ENCODE measurements at regions not wholly inside any gene's neighbourhood (a gene's known extent, or its start where the extent isn't known, plus 50 kb on each side); places are given as distances from the start of the nearest gene placed in this dataset.
"Not testable (repeated sequence)": the region's sequence is repeated elsewhere in the genome, so short reads cannot be mapped to it uniquely, and the experiment has no call there.

DNA sequence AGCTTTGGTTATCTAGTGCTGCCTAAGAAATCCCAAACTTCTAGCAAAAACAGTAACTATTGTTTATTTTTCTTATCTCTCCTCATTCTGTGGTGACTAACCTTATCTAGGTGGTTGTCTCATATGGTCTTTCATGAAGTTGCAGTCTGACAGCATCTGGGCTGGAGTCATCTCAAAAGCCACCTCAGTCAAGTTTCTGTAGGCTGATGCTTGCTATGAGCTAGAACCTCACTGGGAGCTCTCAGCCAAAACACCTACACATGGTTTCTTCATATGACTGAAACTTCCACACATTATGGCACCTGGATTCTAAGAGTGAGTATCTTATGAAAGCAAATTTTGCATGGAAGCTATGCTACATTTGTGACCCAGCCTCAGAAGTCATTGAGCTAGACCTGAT is 596.4 kb upstream of the VRK2 start:
- no peak for DNase-seq

DNA sequence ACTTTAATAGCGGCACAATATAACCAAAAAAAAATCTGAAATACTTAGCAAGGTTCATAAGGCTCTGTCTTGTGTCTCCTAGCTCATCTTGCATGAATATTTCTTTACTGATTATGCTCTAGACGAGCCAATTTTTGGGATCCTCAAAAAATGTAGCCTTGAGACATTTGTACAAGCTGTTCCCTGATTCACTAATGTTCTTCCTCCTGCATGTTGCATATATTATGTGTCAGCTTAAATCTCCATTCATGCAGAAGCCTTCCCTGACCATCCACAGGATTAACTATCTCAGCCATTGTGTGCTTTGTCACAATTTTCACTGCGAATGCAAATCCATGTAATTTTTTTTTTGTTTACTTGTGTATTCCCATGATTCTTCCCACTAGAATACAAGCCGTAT is 594.0 kb upstream of the VRK2 start:
- DNase-seq = no peak

DNA sequence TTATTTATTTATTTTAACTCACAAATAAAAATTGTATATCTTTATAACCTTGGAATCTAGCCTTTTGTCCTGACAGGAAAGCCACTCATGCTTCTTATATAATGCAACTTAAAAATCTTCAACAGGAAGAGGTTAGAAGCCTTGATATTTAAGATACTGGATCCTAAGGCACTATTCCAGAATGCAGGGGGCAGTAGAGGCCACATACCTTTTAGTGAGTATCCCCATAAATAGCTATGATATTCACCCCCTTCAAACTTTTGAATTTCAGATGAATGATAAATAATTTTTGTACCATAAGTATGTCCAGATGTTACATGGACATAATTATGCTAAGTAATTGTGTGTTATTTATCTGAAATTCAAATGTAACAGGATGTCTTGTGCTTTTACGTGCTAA is 592.7 kb upstream of the VRK2 start:
- no peak for DNase-seq

DNA sequence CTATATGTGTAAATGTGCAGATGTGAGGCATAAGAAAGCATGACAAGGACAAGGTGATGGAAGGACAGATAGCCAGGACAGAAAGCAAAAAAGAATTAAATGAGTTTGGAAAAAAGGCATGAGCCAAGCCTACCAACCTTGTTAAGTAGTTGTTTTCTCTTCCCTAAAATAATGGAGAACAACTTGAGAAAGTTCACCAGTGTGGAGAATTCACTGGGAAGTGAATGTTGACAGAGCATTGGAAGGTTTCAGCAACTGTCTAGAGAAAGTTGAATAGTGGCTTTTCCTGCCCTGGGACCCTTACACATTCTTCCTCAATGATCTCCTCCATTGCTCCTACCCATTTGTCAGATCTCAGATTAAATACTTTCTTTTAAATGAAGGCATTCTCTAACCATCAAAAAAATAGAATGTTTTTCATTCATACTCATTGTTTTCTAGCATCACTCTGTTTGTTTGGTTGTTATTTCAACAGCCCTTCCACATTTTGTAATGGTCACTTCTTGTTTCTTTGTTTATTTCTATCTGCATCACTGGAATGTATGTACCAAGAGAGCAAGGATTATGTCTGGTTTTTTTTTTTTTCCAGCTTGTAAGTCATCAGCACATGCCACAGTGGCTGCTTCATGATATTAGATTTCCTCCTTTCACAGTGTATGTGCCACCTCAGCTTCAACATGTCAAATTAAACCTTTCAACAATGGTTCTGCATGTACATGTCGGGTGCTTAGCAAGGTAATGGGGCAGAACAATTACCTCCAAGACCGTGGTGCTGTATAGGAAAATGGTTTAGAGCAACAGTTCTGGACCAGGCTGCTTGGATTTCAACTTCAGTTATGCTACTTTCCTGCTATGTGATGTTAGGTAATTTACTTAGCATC is 586.0 kb upstream of the VRK2 start:
- no peak for DNase-seq

DNA sequence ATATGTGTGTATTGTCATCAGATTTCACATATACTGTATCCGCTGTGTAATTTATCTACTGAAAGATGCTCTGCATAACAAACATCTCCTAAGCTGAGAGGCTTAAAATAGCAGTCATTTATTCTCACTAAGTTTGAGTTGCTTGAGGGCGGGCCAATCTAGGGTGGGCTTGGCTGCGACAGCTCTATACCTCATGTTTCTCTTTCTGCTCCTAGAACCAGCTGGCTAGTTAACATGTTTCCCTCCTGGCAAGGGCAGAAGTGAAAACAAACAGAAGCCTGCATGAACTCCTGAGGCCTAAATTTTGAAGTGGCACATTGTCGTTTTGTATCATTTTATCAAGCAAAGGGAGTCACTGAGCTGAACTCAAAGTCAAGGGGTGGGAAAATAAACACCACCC is 585.0 kb upstream of the VRK2 start:
- DNase-seq = no peak

DNA sequence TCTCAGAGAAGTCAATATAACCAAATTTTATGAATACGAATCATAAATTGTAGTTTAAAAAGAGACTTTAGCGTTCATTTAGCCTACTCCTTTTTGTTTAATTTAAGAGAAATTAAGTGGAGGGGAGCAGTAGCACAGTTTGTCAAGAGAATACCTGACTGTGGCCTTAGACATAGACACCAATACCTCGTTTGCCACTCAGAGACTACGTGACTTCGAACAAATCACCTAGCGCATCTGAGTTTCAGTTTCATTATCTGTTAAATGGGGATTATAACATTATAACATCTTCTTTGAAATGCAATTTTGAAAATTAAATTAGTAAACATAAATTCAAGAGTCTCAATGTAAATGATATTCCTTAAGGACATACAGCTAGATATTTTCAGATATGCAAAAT is 581.5 kb upstream of the VRK2 start:
- no peak for DNase-seq

DNA sequence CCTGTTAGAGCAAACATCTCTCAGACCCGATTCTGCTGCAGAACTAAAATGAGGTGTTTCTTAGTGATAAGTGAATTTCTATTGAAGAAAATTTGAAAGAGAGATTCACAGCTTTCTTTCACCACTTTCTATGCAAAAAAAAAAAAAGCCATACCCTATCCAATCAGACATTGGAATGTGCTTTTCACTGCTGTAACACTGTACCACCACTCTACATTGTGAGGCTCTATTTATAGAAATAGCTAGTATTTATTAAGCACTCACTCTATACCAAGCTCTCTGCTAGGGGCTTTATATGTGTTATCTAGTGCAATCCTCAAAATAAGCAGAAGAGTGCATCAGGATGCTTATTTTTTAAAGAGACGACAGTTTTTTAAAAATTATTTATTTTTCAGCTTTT is 580.6 kb upstream of the VRK2 start:
- DNase-seq = no peak

DNA sequence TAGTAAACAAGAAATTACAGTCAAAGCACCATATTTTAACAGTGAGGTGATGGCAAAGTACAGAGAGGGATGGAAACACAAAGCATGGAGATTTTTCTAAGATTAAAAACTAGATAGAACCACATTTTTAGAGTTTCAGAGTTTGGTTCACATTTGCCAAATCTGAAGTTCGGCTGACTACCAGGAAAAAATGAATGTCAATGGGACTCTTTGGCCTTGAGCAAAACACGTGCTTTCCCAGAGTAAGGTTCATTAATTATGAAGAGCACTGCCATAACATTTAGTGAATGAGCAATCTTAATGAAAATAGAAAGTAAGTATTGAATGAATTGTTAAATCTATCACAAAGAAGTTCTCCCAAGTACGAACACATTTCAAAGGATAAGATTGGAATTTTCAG is 571.2 kb upstream of the VRK2 start:
- no peak for DNase-seq

DNA sequence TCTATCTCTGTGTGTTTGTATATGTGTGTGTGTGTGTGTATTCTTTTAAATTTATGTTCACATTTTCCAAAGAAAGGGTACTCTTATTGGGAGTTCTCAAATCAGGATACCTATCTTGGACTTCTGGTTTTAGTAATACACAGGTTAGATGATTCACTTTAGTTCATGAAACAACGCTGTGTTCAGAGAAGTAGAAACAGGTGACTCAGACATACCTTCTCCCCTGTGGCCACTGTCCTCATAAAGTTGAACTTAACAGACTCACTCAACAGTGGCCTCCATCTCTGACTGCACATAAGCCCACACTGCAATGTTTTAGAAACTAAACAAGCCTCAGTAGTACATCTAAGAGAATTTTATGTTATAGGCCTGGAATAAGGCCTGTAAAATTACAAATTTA is 566.6 kb upstream of the VRK2 start:
- DNase-seq = no peak

DNA sequence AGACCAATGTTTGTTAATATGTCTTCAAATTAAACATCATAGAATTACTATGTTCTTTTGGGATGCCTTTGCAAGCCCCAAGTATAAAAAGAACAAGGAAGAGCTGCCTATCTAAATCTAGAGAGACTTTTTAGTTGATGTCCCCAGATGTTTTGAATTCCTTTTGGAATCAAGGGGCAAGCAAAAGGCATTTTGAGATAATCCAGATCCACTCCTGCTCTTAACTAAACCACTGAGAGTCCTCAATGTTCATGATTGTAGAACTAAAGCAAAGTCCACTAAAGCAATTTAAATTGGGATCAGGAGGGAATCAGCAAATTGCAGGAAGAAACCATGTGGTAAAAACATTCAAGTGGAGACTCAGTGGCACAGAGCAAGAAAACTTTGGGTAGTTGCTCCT is 558.5 kb upstream of the VRK2 start:
- DNase-seq = no peak

DNA sequence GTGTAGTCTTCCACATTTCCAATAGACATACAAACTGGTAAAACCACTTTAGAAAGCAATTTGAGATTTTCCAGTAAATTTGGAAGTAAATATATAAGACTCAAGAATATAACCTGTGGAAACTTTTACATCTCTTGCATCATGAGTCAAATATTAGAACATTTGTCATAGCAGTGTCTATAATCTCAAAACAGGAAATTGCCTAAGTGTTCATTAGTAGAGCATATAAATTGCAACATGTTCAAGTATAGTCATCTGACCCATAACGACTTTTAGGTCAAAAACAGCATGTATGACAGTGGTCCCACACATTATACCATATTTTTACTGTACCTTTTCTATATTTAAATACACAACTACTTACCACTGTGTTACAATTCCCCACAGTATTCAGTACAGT is 555.9 kb upstream of the VRK2 start:
- DNase-seq = no peak

DNA sequence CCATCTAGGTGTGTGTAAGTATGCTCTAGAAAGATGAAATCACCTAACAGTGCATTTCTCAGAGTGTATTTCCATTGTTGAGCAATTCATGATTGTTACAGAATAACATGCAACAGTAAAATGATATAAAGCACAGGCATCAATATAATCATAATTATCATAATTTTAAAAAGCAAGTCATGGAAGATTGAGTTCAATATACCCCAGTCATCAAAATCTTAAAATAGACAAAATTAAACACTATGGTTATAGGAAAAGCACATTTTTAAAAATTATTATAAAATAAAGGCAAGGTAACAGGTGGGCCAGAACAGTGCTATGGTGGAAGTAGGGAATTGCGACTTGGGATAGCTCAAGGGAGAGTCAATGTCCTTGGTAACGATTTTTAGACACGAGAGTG is 555.4 kb upstream of the VRK2 start:
- no peak for DNase-seq

DNA sequence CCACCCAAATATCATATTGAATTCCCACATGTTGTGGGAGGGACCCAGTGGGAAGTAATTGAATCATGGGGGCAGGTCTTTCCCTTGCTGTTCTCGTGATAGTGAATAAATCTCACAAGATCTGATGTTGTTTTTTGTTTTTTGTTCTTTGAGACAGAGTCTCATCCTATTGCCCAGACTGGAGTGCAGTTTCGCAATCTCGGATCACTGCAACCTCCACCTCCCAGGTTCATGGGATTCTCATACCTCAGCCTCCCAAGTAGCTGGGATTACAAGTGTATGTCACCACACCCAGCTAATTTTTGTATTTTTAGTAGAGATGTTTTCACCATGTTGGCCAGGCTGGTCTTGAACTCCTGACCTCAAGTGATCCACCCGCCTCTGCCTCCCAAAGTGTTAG is 552.6 kb upstream of the VRK2 start:
- not testable (repeated sequence) for DNase-seq

DNA sequence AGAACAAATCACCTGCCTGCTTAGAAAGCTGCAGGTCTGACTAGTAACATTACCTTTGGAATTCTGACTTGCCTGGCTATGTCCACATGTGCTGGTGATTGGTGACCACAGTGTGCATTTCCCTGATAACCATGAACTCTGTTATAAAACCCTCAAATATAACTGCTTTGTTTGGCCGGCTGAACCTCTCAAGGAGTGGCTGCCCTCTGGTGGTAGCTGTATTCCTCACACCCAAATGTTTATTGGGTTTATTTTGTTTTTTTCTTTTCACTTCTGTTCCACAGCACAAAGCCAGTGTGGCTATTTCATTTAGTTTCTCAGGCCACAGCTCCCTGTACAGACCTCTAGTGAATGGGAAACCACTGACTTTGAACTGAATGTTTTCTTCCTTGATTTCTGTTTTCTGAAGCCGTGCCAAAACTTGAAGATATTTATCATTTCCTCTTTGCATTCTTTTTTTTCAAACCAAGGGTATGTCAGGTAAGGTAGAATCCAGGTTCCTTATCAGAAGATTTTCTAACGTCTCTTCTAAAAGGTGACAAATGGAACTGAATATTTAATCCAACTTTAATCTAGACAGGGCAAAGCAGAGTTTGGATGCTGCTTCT is 549.0 kb upstream of the VRK2 start:
- DNase-seq = peak; percentile 5

DNA sequence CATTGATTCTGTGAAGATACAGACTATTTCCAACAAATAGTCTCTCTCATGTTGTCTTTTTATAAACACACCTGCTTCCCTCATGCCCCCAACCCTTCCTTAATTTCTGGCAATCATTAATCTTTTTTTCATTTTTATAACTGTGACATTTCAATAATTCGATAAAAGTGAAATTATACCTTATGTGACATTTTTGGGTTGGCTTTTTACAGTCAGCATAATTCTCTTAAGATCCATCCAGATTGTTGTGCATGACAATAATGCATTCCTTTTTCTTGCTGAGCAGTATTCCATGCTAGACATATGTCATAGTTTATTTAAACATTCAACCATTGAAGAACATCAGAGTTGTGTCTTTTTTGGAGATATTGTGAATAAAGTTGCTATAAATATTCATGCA is 541.8 kb upstream of the VRK2 start:
- DNase-seq = no peak

DNA sequence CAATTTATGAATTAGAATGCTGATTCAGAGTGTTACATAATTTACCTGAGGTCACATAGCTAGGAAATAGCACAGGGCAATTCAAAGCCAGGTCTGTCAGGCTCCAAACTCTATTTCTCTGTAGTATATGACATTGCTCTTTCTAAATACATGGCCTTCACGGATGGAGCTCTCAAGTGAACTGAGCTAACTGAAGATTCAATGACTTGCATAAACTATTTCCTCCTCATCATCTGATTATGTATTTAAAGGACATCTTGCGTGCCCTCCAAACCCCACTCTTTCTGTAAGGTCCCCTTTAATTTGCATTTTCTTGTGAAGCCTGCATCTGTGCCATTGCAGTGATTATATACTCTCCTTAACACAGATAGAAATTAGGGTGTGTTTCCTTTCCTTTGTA is 537.4 kb upstream of the VRK2 start:
- DNase-seq = no peak

DNA sequence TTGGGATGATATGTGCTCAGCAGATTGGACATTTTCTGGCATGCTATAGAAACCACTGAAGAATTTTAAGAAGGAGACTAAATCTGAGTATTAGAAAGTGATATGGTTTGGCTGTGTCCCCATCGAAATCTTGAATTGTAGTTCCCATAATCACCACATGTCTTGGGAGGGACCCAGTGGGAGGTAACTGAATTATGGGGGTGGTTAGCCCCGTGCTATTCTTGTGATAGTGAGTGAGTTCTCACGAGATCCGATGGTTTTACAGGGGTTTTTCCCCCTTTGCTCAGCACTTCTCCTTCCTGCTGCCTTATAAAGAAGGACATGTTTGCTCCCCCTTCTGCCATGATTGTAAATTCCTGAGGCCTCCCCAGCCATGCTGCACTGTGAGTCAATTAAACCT is 535.9 kb upstream of the VRK2 start:
- DNase-seq = no peak

DNA sequence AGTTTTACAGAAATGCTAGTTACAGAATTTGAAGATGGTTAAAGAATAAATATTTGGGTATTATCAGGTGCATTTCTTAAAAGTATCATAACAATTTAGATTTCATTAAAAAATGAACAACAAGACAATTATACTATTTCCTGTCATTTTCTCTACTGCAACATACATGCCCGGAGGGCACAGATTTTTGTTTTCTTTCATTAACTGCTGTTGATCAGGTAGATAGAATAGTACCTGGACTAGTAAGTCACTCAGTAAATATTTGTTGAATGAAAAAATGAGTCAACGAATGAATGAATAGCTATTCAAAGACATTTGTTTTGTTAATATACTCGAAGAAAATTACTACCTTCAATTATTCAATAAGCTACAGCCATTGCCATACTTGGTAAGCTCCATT is 531.2 kb upstream of the VRK2 start:
- DNase-seq = no peak

DNA sequence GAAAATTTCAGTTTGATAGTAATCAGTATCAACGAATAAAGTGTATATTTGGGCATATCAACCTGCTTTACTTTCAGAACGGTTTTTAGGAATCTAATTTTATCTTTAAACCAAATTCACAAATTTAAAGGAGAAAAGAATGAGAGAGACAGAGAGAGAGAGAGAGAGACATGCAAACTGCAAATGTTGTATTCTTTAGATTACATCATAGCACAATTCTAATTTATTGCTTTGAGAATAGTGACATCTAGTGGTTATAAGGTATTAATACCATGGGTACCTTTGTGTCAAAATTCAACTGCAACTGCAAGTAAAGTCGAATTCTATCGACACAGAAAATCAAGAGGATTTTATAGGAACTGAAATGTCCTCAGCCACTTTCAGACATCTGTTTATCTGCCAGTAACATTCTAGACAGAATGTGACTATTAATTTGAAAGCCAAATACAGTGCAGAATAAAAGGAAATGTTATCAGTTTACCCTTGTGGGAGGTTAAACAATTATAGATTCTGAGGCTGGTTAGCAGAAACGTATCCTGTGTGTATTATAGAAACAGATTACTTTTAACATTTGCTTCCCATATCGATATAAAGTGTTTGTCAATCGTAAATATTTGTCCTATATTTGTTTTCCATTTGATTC is 529.8 kb upstream of the VRK2 start:
- DNase-seq = peak; percentile 38

DNA sequence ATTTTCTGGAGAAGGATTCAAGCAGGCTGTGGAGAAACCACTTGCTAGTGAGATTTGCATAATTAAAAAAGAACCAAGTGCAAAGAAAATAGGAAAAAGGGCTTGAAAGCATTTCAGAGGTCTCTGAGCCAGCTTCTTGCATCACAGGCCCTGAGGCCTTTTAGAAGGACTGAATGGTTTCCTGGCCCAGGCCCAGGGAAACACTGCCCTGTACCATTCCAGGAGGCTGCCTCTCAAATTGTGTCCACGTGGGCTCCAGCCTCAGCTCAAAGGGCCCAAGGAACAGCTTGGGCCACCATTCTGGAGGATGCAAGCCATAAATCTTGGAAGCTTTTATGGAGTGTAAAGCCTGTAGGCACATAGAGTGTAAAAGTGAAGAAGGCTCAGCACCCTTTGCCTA is 523.3 kb upstream of the VRK2 start:
- DNase-seq = no peak

DNA sequence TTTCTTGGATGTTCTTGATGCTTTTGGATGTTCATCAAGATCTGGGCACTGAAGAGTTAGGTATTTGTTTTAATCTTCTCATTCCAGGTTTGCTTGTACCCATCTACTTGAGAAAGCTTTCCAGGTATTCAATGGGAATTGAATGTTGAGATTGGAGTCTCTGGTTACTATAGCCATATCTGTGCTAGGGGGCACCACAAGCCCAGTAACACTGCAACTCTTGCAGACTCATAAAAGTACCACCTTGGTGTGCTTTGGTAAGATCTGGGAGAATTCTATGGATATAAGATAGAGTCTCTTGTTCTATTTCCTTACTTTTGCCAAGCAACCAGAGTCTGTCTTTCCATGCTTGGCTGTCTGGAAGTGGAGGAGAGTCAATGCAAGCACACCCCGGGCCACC is 518.9 kb upstream of the VRK2 start:
- no peak for DNase-seq

DNA sequence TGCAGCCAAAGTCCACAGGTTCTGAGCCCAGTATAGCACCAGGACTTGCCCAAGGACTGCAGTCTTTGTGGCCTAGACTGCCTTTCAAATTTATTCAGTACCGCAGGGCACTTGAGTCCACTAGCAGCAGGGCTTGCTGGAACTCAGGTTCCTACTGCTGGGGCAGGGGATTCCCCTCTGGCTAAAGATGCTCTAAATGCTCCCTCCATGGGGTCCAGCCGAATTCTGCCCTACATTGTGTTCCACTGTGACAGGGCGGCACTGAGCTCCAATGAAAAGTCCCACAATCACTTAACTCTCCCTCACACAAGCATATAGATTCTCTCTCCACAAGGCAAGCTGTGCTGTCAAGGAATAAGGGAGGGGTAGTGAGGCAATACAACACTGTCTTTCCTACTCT is 518.1 kb upstream of the VRK2 start:
- DNase-seq = no peak

DNA sequence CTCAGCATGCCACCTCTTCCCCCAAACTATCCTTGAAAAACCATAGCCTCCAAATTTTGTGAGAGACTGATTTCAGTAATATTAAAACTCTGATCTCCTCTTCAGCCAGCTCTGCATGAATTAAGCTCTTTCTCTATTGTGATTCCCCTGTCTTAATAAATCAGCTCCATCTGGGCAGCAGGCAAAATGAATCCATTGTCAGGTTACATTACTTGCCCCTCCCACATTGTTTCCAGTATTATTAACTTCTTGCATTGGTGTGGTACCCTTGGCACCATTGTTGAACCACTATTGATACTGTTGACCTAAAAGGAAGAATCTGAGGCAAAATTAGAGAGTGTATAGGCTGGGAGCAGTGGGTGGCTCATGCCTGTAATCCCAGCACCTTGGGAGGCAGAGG is 512.2 kb upstream of the VRK2 start:
- no peak for DNase-seq

DNA sequence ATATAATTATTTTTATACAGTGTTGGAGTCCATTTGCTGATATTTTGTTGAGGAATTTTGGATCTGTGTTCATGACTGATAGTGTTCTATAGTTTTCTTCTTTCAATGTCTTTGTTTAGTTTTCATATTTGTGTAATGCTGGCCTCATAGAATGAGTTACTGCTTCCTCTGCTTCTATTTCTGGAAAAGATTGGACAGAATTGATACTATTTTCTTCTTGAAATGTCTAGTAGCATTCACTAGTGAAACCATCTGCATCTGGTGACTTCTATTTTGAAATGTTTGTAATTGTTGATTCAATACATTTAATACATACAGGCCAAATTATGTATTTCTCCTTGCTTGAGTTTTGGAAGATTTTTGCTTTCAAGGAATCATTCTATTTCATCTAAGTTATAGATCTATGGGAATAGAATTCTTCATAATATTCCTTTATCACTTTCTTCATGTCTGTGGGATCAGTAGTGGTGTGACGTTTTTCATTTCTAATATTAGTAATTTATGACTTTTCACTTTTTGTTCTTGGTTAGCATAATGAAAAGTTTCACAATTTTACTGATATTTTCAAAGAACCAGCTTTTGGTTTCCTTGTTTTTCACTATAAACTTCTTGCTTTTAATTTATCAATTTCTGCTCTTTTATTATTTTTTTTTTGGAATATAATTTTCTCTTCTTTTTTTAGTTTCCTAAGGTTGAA is 509.9 kb upstream of the VRK2 start:
- no peak for DNase-seq

Measured in DMS79 treated with DMSO at 0.1 percent for 48 hours (cell line).